ENCODE measurements at regions not wholly inside any gene's neighbourhood (a gene's known extent, or its start where the extent isn't known, plus 50 kb on each side); places are given as distances from the start of the nearest gene placed in this dataset.

- TF ChIP-seq CTCF (IDR thresholded peaks at IDR 0.05; ENCODE audit: low read depth, low read length), result no peak
- no peak for TF ChIP-seq EZH2phosphoT487 (IDR thresholded peaks at IDR 0.05; ENCODE audit: low read depth)
These were observed 439.3 kb upstream of the DAB2 start for GRCh38 chr5:39863926-39864552.

All from OCI-LY3 (cell line).